Right lobe of liver (tissue), 4 donors: ENCODE measurements at regions not wholly inside any gene's neighbourhood (a gene's known extent, or its start where the extent isn't known, plus 50 kb on each side); places are given as distances from the start of the nearest gene placed in this dataset.

Experiments used
- POLR2A ChIP-seq: fragments of 450-650 bp; IDR thresholded peaks from one replicate; pipeline ENCODE4 v1.6.1; 2017; ENCODE audit warnings: antibody characterized with exemption, mild to moderate bottlenecking
- TF ChIP-seq, protein P1 (sequence below), 4 donors: fragments of 200-600 bp in 3 of 4; fragments of 450-650 bp in 1 of 4; IDR thresholded peaks; one replicate each; pipeline versions ENCODE4 v1.5.1 to v1.8.0; 2016 to 2022; ENCODE audit warnings: antibody characterized with exemption in 4 of 4, mild to moderate bottlenecking in 2 of 4
- donor health status: DM: no; HTN: no; CAD: no.
- donor health status: DM: no; HTN: no; CAD: no.
- donor health status: DM: no; HTN: yes; CAD: no.

DNA sequence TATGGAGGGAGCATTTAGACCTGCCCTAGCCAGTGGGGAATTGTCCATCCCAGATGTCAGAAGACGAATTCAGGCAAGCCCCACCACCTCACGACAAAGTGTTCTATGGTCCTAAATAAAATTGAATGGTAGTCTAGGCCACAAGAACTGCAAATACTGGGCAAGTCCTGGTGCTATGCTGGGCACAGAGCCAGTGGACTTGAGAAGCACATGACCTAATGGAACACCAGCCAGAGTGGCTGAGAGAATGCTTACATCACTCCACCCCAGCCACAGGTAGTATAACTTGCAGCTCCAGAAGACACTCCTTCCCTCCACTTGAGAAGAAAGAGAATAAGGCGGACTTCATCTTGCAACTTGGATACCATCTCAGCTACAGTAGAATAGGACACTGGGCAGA lies 567.3 kb upstream of the CXADR start:
- TF ChIP-seq POLR2A, result no peak
- TF ChIP-seq, protein P1, sequence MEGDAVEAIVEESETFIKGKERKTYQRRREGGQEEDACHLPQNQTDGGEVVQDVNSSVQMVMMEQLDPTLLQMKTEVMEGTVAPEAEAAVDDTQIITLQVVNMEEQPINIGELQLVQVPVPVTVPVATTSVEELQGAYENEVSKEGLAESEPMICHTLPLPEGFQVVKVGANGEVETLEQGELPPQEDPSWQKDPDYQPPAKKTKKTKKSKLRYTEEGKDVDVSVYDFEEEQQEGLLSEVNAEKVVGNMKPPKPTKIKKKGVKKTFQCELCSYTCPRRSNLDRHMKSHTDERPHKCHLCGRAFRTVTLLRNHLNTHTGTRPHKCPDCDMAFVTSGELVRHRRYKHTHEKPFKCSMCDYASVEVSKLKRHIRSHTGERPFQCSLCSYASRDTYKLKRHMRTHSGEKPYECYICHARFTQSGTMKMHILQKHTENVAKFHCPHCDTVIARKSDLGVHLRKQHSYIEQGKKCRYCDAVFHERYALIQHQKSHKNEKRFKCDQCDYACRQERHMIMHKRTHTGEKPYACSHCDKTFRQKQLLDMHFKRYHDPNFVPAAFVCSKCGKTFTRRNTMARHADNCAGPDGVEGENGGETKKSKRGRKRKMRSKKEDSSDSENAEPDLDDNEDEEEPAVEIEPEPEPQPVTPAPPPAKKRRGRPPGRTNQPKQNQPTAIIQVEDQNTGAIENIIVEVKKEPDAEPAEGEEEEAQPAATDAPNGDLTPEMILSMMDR (IDR thresholded peaks at IDR 0.05), result no peak
